Muscle of back (tissue), 3 donors: ENCODE measurements at regions not wholly inside any gene's neighbourhood (a gene's known extent, or its start where the extent isn't known, plus 50 kb on each side); places are given as distances from the start of the nearest gene placed in this dataset.
A peak's percentile ranks its signal among the peaks of the same experiment; 100 is the strongest.
"Not testable (repeated sequence)": the region's sequence is repeated elsewhere in the genome, so short reads cannot be mapped to it uniquely, and the experiment has no call there.

Experiments used
- DNase-seq, 3 donors: peaks; one replicate each; pipeline versions ENCODE4 v3.0.0 to v3.0.0-alpha.2; 2013

DNA sequence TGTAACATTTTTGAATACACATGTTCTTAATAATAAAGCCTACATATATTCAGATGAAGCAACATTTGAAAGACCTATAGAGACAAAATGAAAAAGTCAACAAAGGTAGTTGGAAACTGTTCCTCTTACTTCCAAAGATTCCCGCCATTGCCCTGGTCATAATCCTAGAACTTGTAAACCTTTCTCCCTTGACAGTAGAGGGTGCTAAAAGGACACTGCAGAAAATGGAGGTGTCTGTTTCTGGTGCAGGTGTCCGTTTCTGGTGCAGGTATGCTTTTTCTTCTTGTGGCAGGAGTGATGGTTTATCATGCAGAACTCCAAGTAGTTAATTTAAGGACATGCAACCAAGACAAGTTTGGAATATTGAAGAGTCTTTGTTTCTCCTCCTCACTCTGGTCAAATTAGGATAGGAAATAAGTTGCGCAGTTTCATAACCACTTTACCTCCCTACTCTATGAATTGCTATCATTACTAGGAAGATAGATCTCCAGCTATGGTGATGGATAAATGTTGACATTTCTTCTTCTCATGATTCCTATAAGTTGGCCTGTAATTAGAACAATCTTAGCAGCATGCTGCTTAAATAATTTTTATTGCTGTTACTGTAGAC lies 56.0 kb upstream of the FAM174A start:
- no peak for DNase-seq

DNA sequence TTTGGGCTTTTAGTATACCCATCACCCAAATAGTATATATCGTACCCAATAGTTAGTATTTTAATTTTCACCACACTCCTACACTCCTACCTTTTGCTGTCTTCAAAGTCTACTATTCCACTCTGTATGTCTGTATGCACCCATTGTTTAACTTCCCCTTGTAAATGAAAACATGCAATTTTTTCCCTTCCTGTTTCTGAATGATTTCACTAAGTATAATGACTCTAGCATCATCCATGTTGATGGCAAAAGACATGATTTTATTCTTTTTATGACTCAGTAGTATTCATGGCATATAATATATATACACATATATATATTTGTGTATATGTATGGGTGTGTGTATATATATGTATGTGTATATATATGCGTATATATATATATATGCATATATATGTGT lies 63.1 kb upstream of the FAM174A start:
- no peak for DNase-seq

DNA sequence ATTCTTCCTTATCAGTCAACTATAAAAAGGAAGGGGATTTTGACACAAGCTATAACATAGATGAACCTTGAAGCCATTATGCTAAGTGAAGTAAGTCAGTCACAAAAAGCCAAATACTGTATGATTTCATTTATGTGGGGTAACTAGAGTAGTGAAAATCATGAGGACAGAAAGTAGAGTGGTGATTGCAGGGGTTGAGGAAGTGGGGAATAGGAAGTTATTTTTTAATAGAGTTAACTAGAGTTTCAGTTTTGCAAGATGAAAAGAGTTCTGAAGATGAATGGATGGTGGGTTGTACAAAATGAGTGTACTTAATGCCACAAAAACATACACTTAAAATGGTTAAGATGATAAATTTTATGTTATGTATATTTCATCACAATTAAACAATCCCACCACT lies 65.4 kb upstream of the FAM174A start:
- DNase-seq, result no peak

DNA sequence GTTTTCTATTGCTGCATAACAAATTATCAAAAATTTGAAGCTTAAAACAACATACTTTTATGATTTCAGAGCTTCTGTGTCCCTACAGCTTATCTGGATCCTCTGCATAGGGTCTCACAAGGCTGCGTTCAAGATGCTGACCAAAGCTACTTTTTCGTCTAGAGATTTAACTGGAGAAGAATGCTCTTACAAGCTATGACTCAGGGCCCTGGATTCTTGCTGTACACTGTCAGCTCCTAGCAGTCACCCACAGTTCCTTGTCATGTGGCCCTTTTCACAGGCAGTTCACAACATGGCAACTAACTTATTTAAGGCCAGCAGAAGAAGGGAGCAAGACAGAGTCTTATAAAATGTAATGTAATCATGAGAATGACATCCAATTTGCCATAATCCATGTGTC lies 70.8 kb upstream of the FAM174A start:
- DNase-seq, result peak in 1 of 3 donors; percentile 15

DNA sequence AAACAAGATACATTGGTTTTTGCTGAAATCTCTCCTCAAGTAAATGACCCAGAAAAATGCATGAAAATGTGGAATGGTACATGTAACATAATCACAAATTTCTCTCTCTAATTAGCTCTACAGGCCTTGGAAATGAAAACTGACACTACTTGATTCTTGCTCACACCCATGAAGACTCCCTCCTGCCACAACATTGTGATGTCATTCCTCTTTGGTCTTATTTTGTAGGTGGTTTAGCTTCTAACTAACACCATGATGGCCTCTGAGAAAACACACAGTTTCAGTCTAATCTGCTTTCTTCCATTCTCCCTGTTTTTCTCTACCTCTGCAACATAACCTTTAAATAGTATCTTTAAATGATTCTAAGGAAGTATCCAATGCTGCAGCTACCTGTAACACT lies 78.6 kb upstream of the FAM174A start:
- no peak for DNase-seq

DNA sequence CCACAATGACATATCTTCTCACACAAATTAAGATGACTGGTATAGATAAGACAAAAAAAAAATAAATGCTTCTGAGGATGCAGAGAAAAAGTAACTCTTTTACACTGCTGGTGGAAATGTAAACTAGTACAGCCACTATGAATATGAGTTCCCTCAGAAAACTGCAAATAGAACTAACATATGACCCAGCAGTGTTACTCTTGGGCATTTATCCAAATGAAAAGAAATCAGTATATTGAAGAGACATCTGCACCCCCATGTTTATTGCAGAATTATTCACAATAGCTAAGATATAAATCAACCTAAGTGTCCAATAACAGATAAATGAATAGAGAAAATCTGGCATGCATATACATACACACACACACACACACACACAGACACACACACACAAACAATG lies 83.0 kb upstream of the FAM174A start:
- DNase-seq, result no peak

DNA sequence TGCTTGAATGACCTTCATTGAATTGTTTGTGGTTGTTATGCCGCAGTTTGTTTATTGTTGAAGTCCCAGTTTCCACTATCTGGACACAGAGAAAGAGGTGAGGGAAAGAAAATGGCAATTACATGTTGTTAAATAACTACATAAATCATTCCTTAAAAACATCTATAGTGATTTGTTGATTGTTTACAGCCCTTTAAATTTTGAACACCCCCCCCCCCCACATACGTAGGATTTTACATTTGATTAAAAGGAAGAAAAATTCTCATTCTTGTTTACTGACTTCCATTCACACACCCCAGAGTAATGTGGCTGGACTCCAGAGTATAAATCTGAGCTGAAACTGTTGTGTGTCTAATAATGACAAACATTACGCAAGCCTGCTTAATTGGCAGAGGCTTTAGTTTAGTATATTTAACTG lies 87.1 kb upstream of the FAM174A start:
- peak in 1 of 3 donors; percentile 6 for DNase-seq

DNA sequence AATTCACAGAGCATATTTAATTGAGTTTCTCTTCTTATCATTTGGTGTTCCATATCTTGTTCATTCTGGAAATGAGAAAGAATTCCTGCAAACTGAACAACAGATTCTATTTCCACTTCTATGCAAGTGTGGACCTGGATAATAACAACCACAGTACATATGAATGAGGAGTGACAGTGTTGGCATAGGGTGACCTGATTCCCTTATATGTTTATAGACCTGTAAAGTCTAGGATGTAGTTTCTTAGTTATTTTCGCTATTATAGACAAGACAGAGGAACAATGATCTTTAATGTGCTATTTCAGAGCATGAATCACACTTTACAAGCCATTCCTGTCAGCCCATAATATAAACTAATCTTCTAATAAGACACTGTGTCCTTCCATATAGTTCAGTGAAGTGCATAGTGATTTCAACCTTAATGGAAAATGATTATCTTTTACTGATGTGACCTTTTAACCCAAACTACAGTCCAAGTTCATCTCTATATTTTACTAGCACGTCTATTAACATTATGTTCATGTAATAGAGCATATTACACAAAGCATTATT lies 88.2 kb upstream of the FAM174A start:
- DNase-seq, result no peak

DNA sequence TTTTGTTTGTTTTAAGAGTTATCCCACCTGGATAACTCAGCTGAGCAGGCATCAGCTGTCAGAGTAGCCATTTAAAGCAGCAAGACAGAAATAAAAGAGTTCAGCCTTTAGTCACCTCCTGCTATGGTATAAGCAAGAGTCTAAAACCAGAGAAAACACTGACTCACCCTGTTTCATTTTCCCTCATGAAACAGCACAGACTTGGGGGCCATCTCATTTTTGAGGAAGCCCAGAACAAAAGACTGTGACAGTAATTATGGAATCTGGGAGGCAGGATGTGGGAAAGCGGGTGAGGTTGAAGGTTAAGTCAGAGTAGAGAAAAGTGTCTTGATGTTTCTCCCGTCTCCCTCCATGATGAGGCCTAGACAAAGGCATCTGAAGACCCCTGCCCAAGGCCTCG lies 90.2 kb upstream of the FAM174A start:
- DNase-seq, result no peak

DNA sequence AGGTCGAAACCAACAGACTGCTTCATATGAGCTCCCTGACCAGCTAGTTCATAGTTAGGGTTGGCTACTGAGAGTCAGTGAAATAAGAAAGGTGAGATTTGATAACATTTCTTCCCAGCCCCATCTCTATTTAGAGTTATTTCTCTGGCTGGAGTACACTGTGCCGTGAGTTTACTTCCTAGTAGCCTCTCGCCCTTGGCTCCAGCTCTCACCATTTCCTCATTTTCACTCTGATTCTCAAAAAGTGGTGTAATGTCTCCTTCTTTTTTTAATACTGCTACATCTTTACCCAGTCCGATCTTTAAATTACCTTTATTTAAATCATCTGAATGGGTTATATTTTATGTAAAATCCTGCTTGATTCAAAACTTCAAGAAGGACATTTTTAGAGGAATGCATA lies 100.4 kb upstream of the FAM174A start:
- DNase-seq, result no peak

DNA sequence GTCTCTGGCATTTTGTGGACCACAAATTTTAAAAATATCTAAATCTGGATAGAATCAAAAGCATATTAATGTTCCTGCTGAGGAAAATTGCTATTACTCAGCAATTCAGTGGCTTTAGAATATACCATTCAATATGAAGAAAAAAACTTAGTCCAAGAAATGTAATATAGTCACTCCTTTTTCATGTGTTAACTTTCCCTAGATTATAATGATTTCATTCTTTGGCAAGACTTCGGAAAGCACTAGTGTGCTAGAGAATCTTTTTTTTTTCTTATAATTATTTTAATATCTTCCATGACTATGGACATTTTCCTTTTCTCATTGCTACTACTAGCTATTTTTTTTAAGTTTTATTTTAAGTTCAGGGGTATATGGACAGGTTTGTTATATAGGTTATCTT lies 102.4 kb upstream of the FAM174A start:
- peak in 2 of 3 donors; percentile 2 for DNase-seq

DNA sequence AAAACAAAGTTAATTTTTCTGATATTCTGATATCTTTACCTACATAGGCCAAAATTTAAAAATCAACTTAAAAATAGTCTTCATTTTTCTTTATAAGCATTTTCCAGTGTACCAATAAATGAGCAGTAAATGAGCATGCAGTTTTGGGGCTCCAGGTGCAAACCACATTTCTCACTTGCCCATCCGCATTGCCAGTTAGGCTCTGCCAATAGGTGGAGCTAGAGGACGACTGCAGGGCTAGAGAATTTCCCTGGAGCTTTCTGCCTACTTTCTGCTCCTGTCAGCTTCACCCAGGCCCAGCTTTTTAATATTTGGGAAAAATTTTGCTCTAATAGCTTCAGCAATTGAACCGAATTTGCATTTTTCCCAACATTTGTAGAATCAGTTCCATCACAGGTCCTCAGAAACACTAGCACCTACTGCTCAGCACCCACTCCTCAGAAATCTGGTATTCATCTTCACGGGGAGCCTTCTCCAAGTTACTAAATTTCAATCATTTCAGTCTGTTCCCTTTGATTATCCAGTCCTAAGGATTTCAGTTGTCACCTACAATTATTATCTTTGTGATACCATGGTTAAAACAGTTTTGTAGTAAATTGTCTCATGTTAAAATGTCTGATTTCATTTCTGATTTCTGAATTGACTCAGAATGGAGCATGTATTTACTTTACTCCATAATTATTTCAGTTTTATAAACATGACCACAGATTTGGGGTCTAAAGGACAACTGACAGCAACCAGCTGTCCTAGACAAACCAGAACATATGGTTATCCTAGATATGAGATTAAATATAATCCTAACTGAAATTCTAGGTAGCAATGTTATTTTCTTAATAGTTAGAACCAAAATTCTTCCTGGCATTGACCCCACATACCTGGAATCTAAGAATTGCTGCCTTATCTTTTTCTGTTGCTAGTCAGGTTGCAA lies 104.6 kb upstream of the FAM174A start:
- DNase-seq, result peak; percentile 16 to 36 (median 25)

DNA sequence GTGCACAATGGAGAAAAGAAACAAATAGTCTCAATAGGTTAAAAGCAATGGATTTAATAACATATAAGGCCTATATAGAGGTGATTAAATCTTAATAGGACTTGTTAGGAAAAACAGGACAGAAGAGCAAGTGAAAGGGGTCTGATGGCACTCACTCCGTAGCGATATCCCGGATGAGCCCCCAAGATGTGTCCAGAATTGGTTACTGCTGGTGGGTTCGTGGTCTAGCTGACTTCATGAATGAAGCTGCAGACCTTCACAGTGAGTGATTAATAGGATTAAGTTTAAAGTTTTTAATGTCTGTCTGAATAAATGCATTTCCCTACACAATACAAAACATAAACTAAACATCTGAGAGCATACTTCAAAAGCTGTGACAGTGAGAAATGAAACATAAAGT lies 110.4 kb upstream of the FAM174A start:
- no peak for DNase-seq

DNA sequence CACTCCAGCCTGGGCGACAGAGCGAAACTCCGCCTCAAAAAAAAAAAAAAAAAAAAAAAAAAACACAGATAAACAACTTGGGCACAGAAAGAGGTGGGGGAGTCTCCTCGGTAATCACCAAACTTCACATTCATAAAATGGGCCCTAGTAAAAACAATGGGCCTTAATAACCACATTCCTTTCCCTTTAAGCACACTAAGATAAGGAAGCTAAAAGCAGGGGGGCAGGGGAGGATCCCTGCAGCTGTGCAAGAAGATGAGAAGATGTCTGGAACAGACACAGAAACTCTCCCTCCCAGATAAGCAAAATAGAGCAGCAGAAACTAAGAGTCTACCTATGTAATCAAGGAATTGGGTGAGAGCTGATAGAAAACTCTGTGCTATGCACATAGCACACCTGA lies 111.2 kb upstream of the FAM174A start:
- no peak for DNase-seq

DNA sequence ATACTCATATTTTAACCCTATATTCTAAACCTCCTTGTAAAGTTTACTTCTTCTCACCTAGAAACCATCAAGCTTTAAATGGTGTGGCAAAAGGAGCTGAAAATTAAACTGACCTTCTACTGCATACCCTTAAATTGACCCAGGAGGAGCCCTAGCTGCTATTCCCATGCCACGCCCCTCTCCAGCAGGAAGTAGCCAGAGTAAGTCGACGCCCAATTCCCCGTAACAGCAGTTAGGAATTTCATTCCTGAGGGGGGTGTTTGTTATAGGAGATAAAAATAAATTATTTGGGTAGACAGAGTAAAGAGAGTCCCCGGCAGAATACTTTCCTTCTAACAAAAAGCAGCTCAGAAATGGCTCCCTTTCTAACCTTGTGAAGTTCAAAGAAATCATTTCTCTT lies 111.8 kb upstream of the FAM174A start:
- DNase-seq, result no peak

DNA sequence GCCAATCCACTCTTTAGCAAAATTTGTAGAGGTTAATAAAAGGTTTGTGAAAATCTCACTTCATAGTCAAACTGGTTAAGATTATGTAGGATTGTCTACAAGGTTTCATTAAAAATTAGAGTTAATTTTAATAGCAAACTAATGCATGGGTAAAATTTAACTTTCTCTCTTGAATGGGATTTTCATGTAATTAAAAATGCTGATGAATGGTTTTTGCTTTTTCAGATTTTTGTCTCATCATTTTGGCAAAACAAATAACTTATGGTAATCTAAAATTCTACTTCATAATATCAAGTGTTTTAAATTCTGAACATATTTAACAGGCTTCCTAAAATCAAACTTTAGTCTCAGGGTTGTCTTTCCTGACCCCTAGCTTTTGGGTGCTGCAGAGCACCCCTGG lies 113.8 kb upstream of the FAM174A start:
- no peak for DNase-seq

DNA sequence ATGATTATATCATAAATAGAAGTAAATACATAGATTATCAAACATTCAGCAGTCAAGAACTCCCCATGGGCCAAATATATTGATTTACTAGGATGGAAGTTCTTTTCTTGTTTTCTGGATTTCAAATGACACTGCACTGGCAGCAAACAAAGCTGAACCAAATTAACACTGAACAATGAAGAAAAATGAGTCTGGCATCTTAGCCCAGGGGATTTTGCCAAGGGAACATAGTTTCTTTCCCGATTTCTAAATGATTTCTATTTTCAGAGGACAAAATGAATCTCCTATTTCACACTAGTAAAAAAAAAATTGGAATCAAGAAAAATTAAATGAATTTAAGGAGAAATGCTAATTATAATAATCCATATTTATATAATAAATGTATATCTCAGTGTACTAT lies 116.9 kb upstream of the FAM174A start:
- no peak for DNase-seq

DNA sequence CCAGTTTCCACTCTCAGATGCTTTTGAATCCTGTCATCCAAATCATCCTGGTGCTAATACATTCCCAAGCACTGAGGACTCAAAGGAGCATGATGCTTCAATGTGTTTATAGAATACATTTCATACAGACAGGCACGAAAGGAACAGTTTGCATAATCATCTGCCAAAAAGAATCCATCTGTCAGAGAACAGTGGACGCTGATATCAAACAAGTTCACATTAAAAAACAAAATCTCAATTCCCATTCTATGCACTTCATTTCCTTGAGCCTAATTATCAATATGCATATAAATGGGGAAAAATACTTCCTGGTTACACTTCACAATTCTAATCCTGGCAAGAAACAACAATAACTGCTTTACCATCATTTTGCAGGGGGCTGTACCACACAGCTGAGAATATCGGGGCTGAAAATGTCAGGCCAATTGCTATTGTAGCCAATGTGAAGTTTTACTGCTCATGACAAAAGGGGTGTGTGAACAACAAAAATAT lies 125.5 kb upstream of the FAM174A start:
- peak in 1 of 3 donors; percentile 8 for DNase-seq

DNA sequence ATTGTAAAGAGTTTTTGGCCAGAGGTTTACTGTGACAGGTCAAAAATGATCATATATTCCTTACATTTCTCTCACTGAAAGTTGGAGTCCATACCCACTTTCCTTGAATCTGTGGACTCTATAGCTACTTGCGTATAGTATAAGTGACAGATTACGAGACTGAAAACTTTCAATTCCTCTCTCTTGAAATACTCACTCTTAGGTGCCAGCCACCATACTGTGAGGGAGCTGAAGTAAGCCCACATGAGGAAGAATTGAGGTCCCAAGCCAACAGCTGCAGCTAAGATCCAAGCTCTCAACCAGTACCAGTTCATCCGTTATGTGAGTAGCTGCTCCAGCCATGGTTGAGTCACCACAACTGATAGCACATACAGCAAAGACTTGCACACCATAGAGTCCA lies 128.1 kb upstream of the FAM174A start:
- DNase-seq, result no peak

DNA sequence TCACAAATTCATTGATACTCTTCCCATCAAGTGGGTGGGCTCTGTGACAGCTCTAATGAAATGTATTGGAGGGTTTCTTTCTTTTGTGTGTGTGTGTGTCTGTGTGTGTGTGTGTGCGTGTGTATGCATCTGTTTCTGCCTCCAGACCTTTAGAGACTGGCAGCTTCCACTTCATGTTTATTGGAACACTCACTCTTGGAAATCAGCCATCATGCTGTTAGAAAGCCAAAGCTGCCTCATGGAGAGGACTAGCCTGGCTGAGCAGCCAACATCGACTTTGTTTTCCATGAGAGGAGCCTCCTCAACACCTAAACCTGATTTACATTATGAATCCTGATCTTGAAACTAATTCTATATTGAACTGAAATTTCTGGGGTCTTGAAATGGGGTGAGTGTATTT lies 128.5 kb upstream of the FAM174A start:
- peak; percentile 4 to 26 (median 11) for DNase-seq

DNA sequence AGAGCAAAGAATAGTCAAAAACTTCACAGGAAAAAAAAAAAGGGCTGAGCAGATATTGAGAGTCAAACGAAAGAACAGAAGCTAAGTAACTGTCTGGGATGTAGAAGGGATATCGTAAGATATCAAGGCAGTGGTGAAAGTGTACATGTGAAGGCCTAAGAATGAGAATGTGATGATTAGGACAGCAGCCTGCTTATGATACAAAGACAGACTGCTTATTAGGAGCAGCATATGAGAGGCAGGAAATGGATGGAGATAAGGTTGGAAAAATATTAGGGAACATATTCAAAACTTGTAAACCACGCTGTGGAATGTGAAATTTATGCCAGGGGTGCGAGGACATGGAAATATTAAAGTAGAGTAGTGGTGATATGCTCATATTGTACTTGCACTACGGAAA lies 133.1 kb upstream of the FAM174A start:
- no peak for DNase-seq

DNA sequence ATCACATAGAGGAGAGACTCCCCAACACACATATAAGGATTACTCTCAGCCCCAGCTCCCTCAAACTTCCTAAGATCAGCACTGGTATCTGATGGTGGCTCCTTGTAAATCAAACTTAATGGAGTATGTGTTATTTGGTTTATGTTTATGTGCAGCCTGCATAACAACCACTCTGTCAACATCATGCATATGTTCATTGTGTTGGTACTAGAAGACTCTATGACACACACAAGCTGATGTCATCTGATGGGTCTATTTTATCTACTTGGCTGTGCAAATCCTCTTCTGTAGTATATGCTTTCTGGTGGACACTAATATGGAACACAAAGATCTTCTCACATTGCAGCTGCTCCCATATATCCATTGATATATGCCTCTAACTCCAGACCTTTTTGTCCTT lies 134.0 kb upstream of the FAM174A start:
- no peak for DNase-seq

DNA sequence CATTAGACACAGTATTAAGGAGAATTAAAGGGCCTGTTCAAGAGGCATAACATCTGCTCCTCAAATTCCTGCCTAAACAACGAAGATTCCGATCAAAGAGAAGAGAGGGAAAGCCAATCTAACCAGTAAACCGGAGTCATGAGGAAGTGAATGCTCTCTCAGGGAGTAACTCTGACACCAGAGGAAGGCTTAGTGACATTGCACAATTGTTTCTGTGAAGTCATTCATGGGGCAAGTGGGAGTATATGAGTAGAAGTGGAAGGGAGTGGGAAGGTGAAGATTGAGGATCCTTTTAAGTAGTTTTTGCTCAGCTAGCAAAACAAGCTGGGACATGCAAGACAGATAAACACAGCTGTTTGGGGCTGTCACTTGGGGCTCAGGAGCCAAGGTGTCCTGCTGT lies 136.4 kb upstream of the FAM174A start:
- DNase-seq, result not testable (repeated sequence)
